Neural crest cell (in vitro differentiated cells): ENCODE measurements at regions not wholly inside any gene's neighbourhood (a gene's known extent, or its start where the extent isn't known, plus 50 kb on each side); places are given as distances from the start of the nearest gene placed in this dataset.

Source experiments
- DNase-seq: peaks from one replicate; pipeline ENCODE4 v3.0.0; 2021; ENCODE audit warnings: low read depth, mixed read lengths, low spot score
- H3K27ac Mint-ChIP-seq: one replicate; pipeline ENCODE4 v1.8.0; 2021; ENCODE audit warnings: mild to moderate bottlenecking, mixed read lengths; ENCODE audit not compliant: unreplicated experiment
- H3K27me3 Mint-ChIP-seq: 2 replicates; pipeline ENCODE4 v1.8.0; 2021; ENCODE audit warnings: low read depth, mild to moderate bottlenecking, mixed read lengths
- H3K36me3 Mint-ChIP-seq: 2 replicates; pipeline ENCODE4 v1.8.0; 2021; ENCODE audit warnings: low read depth, mild to moderate bottlenecking, mixed read lengths
- H3K4me1 Mint-ChIP-seq: 2 replicates; pipeline ENCODE4 v1.8.0; 2021; ENCODE audit warnings: mixed read lengths
- H3K4me3 Mint-ChIP-seq: one replicate; pipeline ENCODE4 v1.8.0; 2021; ENCODE audit warnings: mild to moderate bottlenecking, mixed read lengths
- H3K9me3 Mint-ChIP-seq: 2 replicates; pipeline ENCODE4 v1.8.0; 2021; ENCODE audit warnings: mixed read lengths
- CTCF ChIP-seq: fragments of 200-600 bp; sonication (generic); conservative IDR thresholded peaks from 2 replicates; pipeline ENCODE4 v1.5.0; 2021; ENCODE audit warnings: antibody characterized with exemption, mild to moderate bottlenecking

- Mint-ChIP-seq H3K4me1 (peaks cover 22% of the 10 kb centered on the region), H3K27ac (peak overlapping the region; percentile 76), H3K36me3 (peaks cover 3% of the 10 kb centered on the region), H3K9me3 (peaks cover 16% of the 10 kb centered on the region), H3K4me3 (no peak overlapping the region), H3K27me3 (no peaks in the 10 kb centered on the region)
- no peak for TF ChIP-seq CTCF
- DNase-seq = no peak
These were observed 539.0 kb downstream of the VRK1 start for GRCh38 chr14:97336179-97336578.

- H3K27me3 Mint-ChIP-seq = no peaks in the 10 kb centered on the region
- peaks cover 5% of the 10 kb centered on the region for H3K36me3 Mint-ChIP-seq
- no peak overlapping the region for H3K4me3 Mint-ChIP-seq
- TF ChIP-seq CTCF = no peak
- H3K4me1 Mint-ChIP-seq = peaks cover 22% of the 10 kb centered on the region
- H3K9me3 Mint-ChIP-seq = peaks cover 21% of the 10 kb centered on the region
- no peak for DNase-seq
- peak overlapping the region; percentile 76 for H3K27ac Mint-ChIP-seq
These were observed 539.6 kb downstream of the VRK1 start for GRCh38 chr14:97336816-97337215.

GRCh38 chr14:97337267-97337666 is 540.1 kb downstream of the VRK1 start:
- Mint-ChIP-seq H3K9me3 (peaks cover 22% of the 10 kb centered on the region), H3K27ac (peak overlapping the region; percentile 57), H3K4me3 (no peak overlapping the region), H3K36me3 (peaks cover 5% of the 10 kb centered on the region), H3K27me3 (no peaks in the 10 kb centered on the region), H3K4me1 (peaks cover 21% of the 10 kb centered on the region)
- no peak for DNase-seq
- no peak for TF ChIP-seq CTCF

GRCh38 chr14:97337670-97338069 is 540.5 kb downstream of the VRK1 start:
- peaks cover 17% of the 10 kb centered on the region for H3K4me1 Mint-ChIP-seq
- no peak overlapping the region for H3K4me3 Mint-ChIP-seq
- peaks cover 5% of the 10 kb centered on the region for H3K36me3 Mint-ChIP-seq
- no peak overlapping the region for H3K27ac Mint-ChIP-seq
- H3K27me3 Mint-ChIP-seq = no peaks in the 10 kb centered on the region
- no peak for TF ChIP-seq CTCF
- no peak for DNase-seq
- peaks cover 22% of the 10 kb centered on the region for H3K9me3 Mint-ChIP-seq

GRCh38 chr14:97344666-97345065 is 547.5 kb downstream of the VRK1 start:
- H3K27ac Mint-ChIP-seq = no peak overlapping the region
- H3K27me3 Mint-ChIP-seq = no peaks in the 10 kb centered on the region
- TF ChIP-seq CTCF = no peak
- no peak for DNase-seq
- no peaks in the 10 kb centered on the region for H3K4me1 Mint-ChIP-seq
- H3K9me3 Mint-ChIP-seq = peaks cover 18% of the 10 kb centered on the region
- no peak overlapping the region for H3K4me3 Mint-ChIP-seq
- H3K36me3 Mint-ChIP-seq = peaks cover 5% of the 10 kb centered on the region

- Mint-ChIP-seq H3K27ac (no peak overlapping the region), H3K36me3 (peaks cover under 1% of the 10 kb centered on the region), H3K4me3 (no peak overlapping the region), H3K4me1 (peaks cover 4% of the 10 kb centered on the region), H3K9me3 (peaks cover 5% of the 10 kb centered on the region), H3K27me3 (no peaks in the 10 kb centered on the region)
- TF ChIP-seq CTCF = no peak
- DNase-seq = no peak
These were observed 549.5 kb downstream of the VRK1 start for GRCh38 chr14:97346675-97347074.
